ENCODE measurements at regions not wholly inside any gene's neighbourhood (a gene's known extent, or its start where the extent isn't known, plus 50 kb on each side); places are given as distances from the start of the nearest gene placed in this dataset.
"Not testable (repeated sequence)": the region's sequence is repeated elsewhere in the genome, so short reads cannot be mapped to it uniquely, and the experiment has no call there.

- H2AFZ ChIP-seq (ENCODE audit: low read length); H3K27me3 ChIP-seq (ENCODE audit: insufficient read depth, low read length); H3K4me1 Mint-ChIP-seq; H3K27ac Mint-ChIP-seq; H3T11ph ChIP-seq (ENCODE audit: low read length); H4K20me1 ChIP-seq (ENCODE audit: control insufficient read depth, insufficient read depth, insufficient read length); H3K56ac ChIP-seq (ENCODE audit: insufficient read length, low read depth, low read length); H2BK12ac ChIP-seq (ENCODE audit: insufficient read length, low read depth, low read length); H3K9me3 ChIP-seq (ENCODE audit: control insufficient read depth, low read depth, low read length); H3K14ac ChIP-seq (ENCODE audit: insufficient read depth, low read length); H2BK5ac ChIP-seq (ENCODE audit: insufficient read length, low read length); H2BK20ac ChIP-seq (ENCODE audit: low read depth, low read length, poor library complexity, severe bottlenecking); H3K4me3 Mint-ChIP-seq; H3K27ac ChIP-seq (ENCODE audit: insufficient read length, low read depth, low read length); H3K9ac ChIP-seq (ENCODE audit: extremely low read depth, insufficient read length, low read length); H3K23me2 ChIP-seq (ENCODE audit: insufficient read length, low read depth, low read length, poor library complexity, severe bottlenecking); H3K9me3 Mint-ChIP-seq; H3K4ac ChIP-seq (ENCODE audit: low read depth, low read length); H3K18ac ChIP-seq (ENCODE audit: insufficient read length, low read depth, low read length); H4K8ac ChIP-seq (replicated peaks; ENCODE audit: insufficient read length, low read depth, low read length); H3K4me2 ChIP-seq (ENCODE audit: insufficient read depth, insufficient read length, low read length); H4K91ac ChIP-seq (ENCODE audit: insufficient read length, low read depth, low read length); H3K4me1 ChIP-seq (ENCODE audit: insufficient read depth, low read length); H3K79me1 ChIP-seq (ENCODE audit: insufficient read depth, low read depth, low read length, poor library complexity, severe bottlenecking); H2AK5ac ChIP-seq (ENCODE audit: insufficient read length, low read length); H3K27me3 Mint-ChIP-seq (ENCODE audit: low read depth); H2BK15ac ChIP-seq (ENCODE audit: low read depth, low read length); DNase-seq; H3K23ac ChIP-seq (ENCODE audit: insufficient read length, low read depth, low read length); H3K79me2 ChIP-seq (ENCODE audit: insufficient read depth, low read length); H3K36me3 Mint-ChIP-seq (ENCODE audit: insufficient read depth in 1 of 3, low read depth in 3 of 3); H2BK120ac ChIP-seq (ENCODE audit: low read depth, low read length, poor library complexity, severe bottlenecking); H4K5ac ChIP-seq (ENCODE audit: insufficient read length, low read depth, low read length): not testable (repeated sequence)
- WGBS (ENCODE audit: extremely low coverage, insufficient read length, low lambda C conversion rate), result no CpG with 5 or more reads among the region's 6 CpGs
These were observed 1499.9 kb upstream of the USP9Y start for GRCh38 chrY:11201133-11201532.

- not testable (repeated sequence) for H3K4me2 ChIP-seq (ENCODE audit: insufficient read depth, insufficient read length, low read length); H3K36me3 Mint-ChIP-seq (ENCODE audit: insufficient read depth in 1 of 3, low read depth in 3 of 3); H3K27ac ChIP-seq (ENCODE audit: insufficient read length, low read depth, low read length); H3K4me1 ChIP-seq (ENCODE audit: insufficient read depth, low read length); H3K14ac ChIP-seq (ENCODE audit: insufficient read depth, low read length); H3K9ac ChIP-seq (ENCODE audit: extremely low read depth, insufficient read length, low read length); H3K56ac ChIP-seq (ENCODE audit: insufficient read length, low read depth, low read length); H2BK15ac ChIP-seq (ENCODE audit: low read depth, low read length); H4K20me1 ChIP-seq (ENCODE audit: control insufficient read depth, insufficient read depth, insufficient read length); H3K79me2 ChIP-seq (ENCODE audit: insufficient read depth, low read length); H2AK5ac ChIP-seq (ENCODE audit: insufficient read length, low read length); H3K23me2 ChIP-seq (ENCODE audit: insufficient read length, low read depth, low read length, poor library complexity, severe bottlenecking); H3K9me3 Mint-ChIP-seq; H2BK5ac ChIP-seq (ENCODE audit: insufficient read length, low read length); H3K27me3 Mint-ChIP-seq (ENCODE audit: low read depth); H3K23ac ChIP-seq (ENCODE audit: insufficient read length, low read depth, low read length); H3K9me3 ChIP-seq (ENCODE audit: control insufficient read depth, low read depth, low read length); H4K5ac ChIP-seq (ENCODE audit: insufficient read length, low read depth, low read length); DNase-seq; H2AFZ ChIP-seq (ENCODE audit: low read length); H3K4me3 Mint-ChIP-seq; H3K27me3 ChIP-seq (ENCODE audit: insufficient read depth, low read length); H3T11ph ChIP-seq (ENCODE audit: low read length); H2BK120ac ChIP-seq (ENCODE audit: low read depth, low read length, poor library complexity, severe bottlenecking); H3K27ac Mint-ChIP-seq; H3K4ac ChIP-seq (ENCODE audit: low read depth, low read length); H3K18ac ChIP-seq (ENCODE audit: insufficient read length, low read depth, low read length); H3K4me1 Mint-ChIP-seq; H4K8ac ChIP-seq (replicated peaks; ENCODE audit: insufficient read length, low read depth, low read length); H2BK20ac ChIP-seq (ENCODE audit: low read depth, low read length, poor library complexity, severe bottlenecking); H2BK12ac ChIP-seq (ENCODE audit: insufficient read length, low read depth, low read length); H4K91ac ChIP-seq (ENCODE audit: insufficient read length, low read depth, low read length); H3K79me1 ChIP-seq (ENCODE audit: insufficient read depth, low read depth, low read length, poor library complexity, severe bottlenecking)
- no CpG with 5 or more reads among the region's 20 CpGs for WGBS (ENCODE audit: extremely low coverage, insufficient read length, low lambda C conversion rate)
These were observed 1486.2 kb upstream of the USP9Y start for GRCh38 chrY:11214851-11215250.

Measured in H9 (cell line).